ENCODE measurements at regions not wholly inside any gene's neighbourhood (a gene's known extent, or its start where the extent isn't known, plus 50 kb on each side); places are given as distances from the start of the nearest gene placed in this dataset.

- no peak for DNase-seq (ENCODE audit: low spot score)
Observed at GRCh38 chr5:116651653-116652052, 77.0 kb upstream of the SEMA6A start.

- DNase-seq (ENCODE audit: low spot score): no peak
Observed at GRCh38 chr5:116650964-116651363, 76.3 kb upstream of the SEMA6A start.

GRCh38 chr5:116650544-116650943 lies 75.9 kb upstream of the SEMA6A start:
- no peak for DNase-seq (ENCODE audit: low spot score)

GRCh38 chr5:116646611-116647289 lies 72.1 kb upstream of the SEMA6A start:
- no peak for DNase-seq (ENCODE audit: low spot score)

GRCh38 chr5:116645627-116646026 lies 71.0 kb upstream of the SEMA6A start:
- no peak for DNase-seq (ENCODE audit: low spot score)

- no peak for DNase-seq (ENCODE audit: low spot score)
Observed at GRCh38 chr5:116640236-116640635, 65.6 kb upstream of the SEMA6A start.

GRCh38 chr5:116637149-116637740 lies 62.6 kb upstream of the SEMA6A start:
- no peak for DNase-seq (ENCODE audit: low spot score)

GRCh38 chr5:116632890-116633289 lies 58.3 kb upstream of the SEMA6A start:
- no peak for DNase-seq (ENCODE audit: low spot score)

GRCh38 chr5:116631147-116631546 lies 56.5 kb upstream of the SEMA6A start:
- no peak for DNase-seq (ENCODE audit: low spot score)

GRCh38 chr5:116629168-116629567 lies 54.5 kb upstream of the SEMA6A start:
- no peak for DNase-seq (ENCODE audit: low spot score)

- no peak for DNase-seq (ENCODE audit: low spot score)
Observed at GRCh38 chr5:116626945-116627679, 52.5 kb upstream of the SEMA6A start.

- DNase-seq (ENCODE audit: low spot score): no peak
Observed at GRCh38 chr5:116626272-116626723, 51.7 kb upstream of the SEMA6A start.
